ENCODE measurements at regions not wholly inside any gene's neighbourhood (a gene's known extent, or its start where the extent isn't known, plus 50 kb on each side); places are given as distances from the start of the nearest gene placed in this dataset.
"Not testable (repeated sequence)": the region's sequence is repeated elsewhere in the genome, so short reads cannot be mapped to it uniquely, and the experiment has no call there.

- TF ChIP-seq, protein P1, sequence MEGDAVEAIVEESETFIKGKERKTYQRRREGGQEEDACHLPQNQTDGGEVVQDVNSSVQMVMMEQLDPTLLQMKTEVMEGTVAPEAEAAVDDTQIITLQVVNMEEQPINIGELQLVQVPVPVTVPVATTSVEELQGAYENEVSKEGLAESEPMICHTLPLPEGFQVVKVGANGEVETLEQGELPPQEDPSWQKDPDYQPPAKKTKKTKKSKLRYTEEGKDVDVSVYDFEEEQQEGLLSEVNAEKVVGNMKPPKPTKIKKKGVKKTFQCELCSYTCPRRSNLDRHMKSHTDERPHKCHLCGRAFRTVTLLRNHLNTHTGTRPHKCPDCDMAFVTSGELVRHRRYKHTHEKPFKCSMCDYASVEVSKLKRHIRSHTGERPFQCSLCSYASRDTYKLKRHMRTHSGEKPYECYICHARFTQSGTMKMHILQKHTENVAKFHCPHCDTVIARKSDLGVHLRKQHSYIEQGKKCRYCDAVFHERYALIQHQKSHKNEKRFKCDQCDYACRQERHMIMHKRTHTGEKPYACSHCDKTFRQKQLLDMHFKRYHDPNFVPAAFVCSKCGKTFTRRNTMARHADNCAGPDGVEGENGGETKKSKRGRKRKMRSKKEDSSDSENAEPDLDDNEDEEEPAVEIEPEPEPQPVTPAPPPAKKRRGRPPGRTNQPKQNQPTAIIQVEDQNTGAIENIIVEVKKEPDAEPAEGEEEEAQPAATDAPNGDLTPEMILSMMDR (IDR thresholded peaks at IDR 0.05; ENCODE audit: low read length): not testable (repeated sequence)
- TF ChIP-seq EZH2 (IDR thresholded peaks at IDR 0.05; ENCODE audit: borderline replicate concordance, low read length): not testable (repeated sequence)
Observed at GRCh38 chr4:9532863-9533192, 88.6 kb downstream of the DEFB131A start.

Data from OCI-LY1 (cell line).